ENCODE measurements at regions not wholly inside any gene's neighbourhood (a gene's known extent, or its start where the extent isn't known, plus 50 kb on each side); places are given as distances from the start of the nearest gene placed in this dataset.

GRCh38 chr1:38766125-38766524, 93.4 kb downstream of the RRAGC start:
- TF ChIP-seq EZH2phosphoT487 (IDR thresholded peaks at IDR 0.05; ENCODE audit: borderline replicate concordance, low read depth, low read length), result no peak
- no peak for TF ChIP-seq CTCF (conservative IDR thresholded peaks at IDR 0.05; ENCODE audit: low read length)
- CTCF ChIA-PET (ENCODE audit: unreplicated experiment), result no interaction called here

GRCh38 chr1:38763121-38763520, 96.5 kb downstream of the RRAGC start:
- ChIA-PET POLR2A (no interaction called here), CTCF (ENCODE audit: unreplicated experiment) (no interaction called here)
- H3K36me3 ChIP-seq (ENCODE audit: insufficient read depth, low read length), result no peaks in the 10 kb centered on the region
- intact Hi-C loops (cut with micrococcal nuclease; ENCODE audit: unreplicated experiment), result no loop called here
- TF ChIP-seq CTCF (conservative IDR thresholded peaks at IDR 0.05; ENCODE audit: low read length) (no peak), EZH2phosphoT487 (IDR thresholded peaks at IDR 0.05; ENCODE audit: borderline replicate concordance, low read depth, low read length) (no peak)
- no peak overlapping the region for H3K27ac ChIP-seq (ENCODE audit: low read depth, low read length, poor library complexity, severe bottlenecking)
- no peaks in the 10 kb centered on the region for H3K9me2 ChIP-seq (ENCODE audit: insufficient read depth, low read length)
- no peaks in the 10 kb centered on the region for H4K20me1 ChIP-seq (ENCODE audit: insufficient read depth, low read length)
- no peak overlapping the region for H3K4me3 ChIP-seq (ENCODE audit: low read depth, low read length, poor library complexity, severe bottlenecking)
- no peaks in the 10 kb centered on the region for H3K4me1 ChIP-seq (ENCODE audit: insufficient read depth, low read length, poor library complexity, severe bottlenecking)
- no peak overlapping the region for H3K4me2 ChIP-seq (ENCODE audit: low read length)
- H3K79me2 ChIP-seq (ENCODE audit: insufficient read depth, low read depth, low read length), result no peaks in the 10 kb centered on the region
- DNase-seq (ENCODE audit: low spot score), result no peak
- no peaks in the 10 kb centered on the region for H3K9me3 ChIP-seq (ENCODE audit: low read length)
- no TSS peak for BruUV-seq (replicated peaks)
- no peak overlapping the region for H2AFZ ChIP-seq (ENCODE audit: low read length)

More at GRCh38 chr1:38766125-38766524, 93.4 kb downstream of the RRAGC start:
- H3K79me2 ChIP-seq (ENCODE audit: insufficient read depth, low read depth, low read length), result no peaks in the 10 kb centered on the region
- no peaks in the 10 kb centered on the region for H4K20me1 ChIP-seq (ENCODE audit: insufficient read depth, low read length)
- H3K27ac ChIP-seq (ENCODE audit: low read depth, low read length, poor library complexity, severe bottlenecking), result no peak overlapping the region
- H3K4me3 ChIP-seq (ENCODE audit: low read depth, low read length, poor library complexity, severe bottlenecking), result no peak overlapping the region
- no peaks in the 10 kb centered on the region for H3K9me3 ChIP-seq (ENCODE audit: low read length)
- intact Hi-C loops (cut with micrococcal nuclease; ENCODE audit: unreplicated experiment), result no loop called here
- POLR2A ChIA-PET, result no interaction called here
- H3K4me1 ChIP-seq (ENCODE audit: insufficient read depth, low read length, poor library complexity, severe bottlenecking), result no peaks in the 10 kb centered on the region
- DNase-seq (ENCODE audit: low spot score), result no peak
- H3K9me2 ChIP-seq (ENCODE audit: insufficient read depth, low read length), result no peaks in the 10 kb centered on the region
- BruUV-seq (replicated peaks), result no TSS peak
- no peak overlapping the region for H2AFZ ChIP-seq (ENCODE audit: low read length)
- H3K36me3 ChIP-seq (ENCODE audit: insufficient read depth, low read length), result no peaks in the 10 kb centered on the region
- H3K4me2 ChIP-seq (ENCODE audit: low read length), result no peak overlapping the region

- POLR2A ChIA-PET, result no interaction called here
These were observed 99.0 kb downstream of the RRAGC start for GRCh38 chr1:38760562-38760961.

More at GRCh38 chr1:38760562-38760961, 99.0 kb downstream of the RRAGC start:
- H3K79me2 ChIP-seq (ENCODE audit: insufficient read depth, low read depth, low read length), result no peaks in the 10 kb centered on the region
- no peak overlapping the region for H3K4me2 ChIP-seq (ENCODE audit: low read length)
- H3K9me2 ChIP-seq (ENCODE audit: insufficient read depth, low read length), result no peaks in the 10 kb centered on the region
- no peaks in the 10 kb centered on the region for H4K20me1 ChIP-seq (ENCODE audit: insufficient read depth, low read length)
- H3K4me1 ChIP-seq (ENCODE audit: insufficient read depth, low read length, poor library complexity, severe bottlenecking), result no peaks in the 10 kb centered on the region
- CTCF ChIA-PET (ENCODE audit: unreplicated experiment), result no interaction called here
- BruUV-seq (replicated peaks), result no TSS peak
- H3K27ac ChIP-seq (ENCODE audit: low read depth, low read length, poor library complexity, severe bottlenecking), result no peak overlapping the region
- intact Hi-C loops (cut with micrococcal nuclease; ENCODE audit: unreplicated experiment), result no loop called here
- no peaks in the 10 kb centered on the region for H3K36me3 ChIP-seq (ENCODE audit: insufficient read depth, low read length)
- H3K4me3 ChIP-seq (ENCODE audit: low read depth, low read length, poor library complexity, severe bottlenecking), result no peak overlapping the region
- no peak overlapping the region for H2AFZ ChIP-seq (ENCODE audit: low read length)
- no peak for DNase-seq (ENCODE audit: low spot score)
- TF ChIP-seq EZH2phosphoT487 (IDR thresholded peaks at IDR 0.05; ENCODE audit: borderline replicate concordance, low read depth, low read length) (no peak), CTCF (conservative IDR thresholded peaks at IDR 0.05; ENCODE audit: low read length) (no peak)
- no peaks in the 10 kb centered on the region for H3K9me3 ChIP-seq (ENCODE audit: low read length)
